Umbilical cord (tissue), 1 donor: ENCODE measurements at regions not wholly inside any gene's neighbourhood (a gene's known extent, or its start where the extent isn't known, plus 50 kb on each side); places are given as distances from the start of the nearest gene placed in this dataset.

Source experiments
- DNase-seq: peaks from one replicate; pipeline ENCODE4 v3.0.0-alpha.2; 2015; ENCODE audit warnings: low spot score

DNA sequence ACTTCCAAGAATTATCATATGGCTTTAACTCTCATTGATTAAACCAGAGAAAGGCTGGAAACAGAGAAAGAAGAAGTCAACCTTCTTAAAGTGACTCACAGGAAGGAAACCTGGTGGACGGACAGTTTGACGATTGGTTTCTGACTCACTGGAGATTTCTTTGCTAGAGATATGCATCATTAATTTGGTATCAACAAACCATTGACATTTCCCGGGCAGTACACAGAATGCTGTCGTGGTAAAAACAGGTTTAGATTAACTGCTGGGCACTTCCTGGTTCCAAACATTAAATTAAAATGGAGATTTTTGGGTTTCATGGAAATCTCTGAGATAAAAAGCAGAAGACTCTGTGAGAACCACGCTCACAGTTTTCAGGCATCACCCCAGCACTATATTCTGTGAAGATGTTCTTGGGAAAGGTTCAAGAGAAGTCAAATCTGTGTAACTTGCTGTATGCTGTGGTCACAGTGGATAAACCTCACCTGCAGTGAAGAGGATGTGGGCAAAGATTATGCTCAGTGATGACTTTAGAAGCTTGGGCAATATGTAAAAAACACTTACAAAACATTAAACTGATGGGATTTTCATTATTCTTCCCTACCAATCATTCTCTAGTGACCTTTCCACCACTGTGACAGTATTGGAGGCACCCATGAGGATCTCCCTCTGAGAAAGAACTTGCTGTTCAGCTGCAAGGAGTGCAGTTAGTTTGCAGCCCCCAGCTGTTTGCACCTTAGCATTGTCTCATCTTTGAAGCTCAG, 61.1 kb upstream of the CD44 start:
- DNase-seq: no peak

- DNase-seq: no peak
Observed at GRCh38 chr11:35078470-35078735, 60.6 kb upstream of the CD44 start.

DNA sequence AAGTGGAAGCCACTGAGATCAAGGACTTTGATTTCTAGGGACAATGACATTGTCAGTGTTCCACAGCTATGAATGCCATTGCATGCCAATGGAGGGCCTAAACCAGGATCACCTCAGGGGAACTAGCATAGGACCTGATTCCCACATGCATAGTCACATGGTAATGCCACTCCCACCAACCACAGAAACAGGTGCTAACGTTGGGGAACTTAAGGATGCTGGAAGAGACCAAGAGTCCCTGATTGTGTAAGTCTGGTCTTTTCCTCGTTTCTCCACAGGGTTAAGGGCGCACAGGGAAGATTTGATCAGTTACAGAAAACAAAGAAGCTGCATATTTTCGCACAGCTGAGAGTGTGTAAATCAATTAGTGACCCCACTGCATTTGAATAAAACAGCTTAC, 59.4 kb upstream of the CD44 start:
- DNase-seq: no peak

DNA sequence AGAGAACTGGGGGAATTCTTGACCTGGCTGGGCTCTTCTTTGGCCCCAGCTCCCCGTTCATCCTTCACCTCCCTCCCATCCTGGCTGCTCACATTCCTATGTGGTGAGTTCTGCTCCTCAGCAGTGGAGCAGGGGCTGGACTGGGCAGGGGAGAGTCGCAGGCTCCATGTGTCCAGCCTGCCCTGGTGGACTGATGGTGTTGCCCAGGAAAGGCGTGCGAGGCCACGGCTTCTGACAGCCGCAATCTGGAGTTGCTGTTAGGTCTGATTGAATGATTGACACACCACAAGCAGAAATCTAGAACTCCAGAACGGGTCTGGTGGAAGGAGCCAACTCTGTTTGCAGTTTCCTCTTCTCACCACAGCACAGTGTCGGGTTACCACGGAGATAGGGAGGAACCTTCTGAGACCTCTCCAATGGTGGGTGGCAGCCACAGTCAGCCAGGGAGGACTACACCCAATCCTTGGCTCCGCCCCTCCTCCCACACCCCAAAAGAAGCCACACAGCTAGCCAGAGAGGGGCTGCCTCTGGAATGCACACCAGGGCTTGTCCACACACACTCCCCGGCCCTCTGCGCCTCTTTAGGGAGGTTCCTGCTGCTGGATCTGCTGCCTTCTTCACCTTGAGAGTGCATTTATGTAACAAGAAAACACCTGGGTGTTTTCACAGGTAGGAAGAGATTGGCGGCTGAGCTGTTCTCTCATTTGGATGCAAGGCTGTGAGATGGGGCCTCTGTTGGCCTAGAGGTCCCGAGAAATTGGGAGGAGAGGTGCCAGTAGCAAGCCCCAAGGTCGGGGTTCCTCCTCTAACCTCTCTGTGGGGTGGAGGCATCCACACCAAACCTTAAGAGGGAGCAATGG, 56.4 kb upstream of the CD44 start:
- peak; percentile 65 for DNase-seq

- DNase-seq: no peak
Observed at GRCh38 chr11:35083181-35083430, 55.9 kb upstream of the CD44 start.

DNA sequence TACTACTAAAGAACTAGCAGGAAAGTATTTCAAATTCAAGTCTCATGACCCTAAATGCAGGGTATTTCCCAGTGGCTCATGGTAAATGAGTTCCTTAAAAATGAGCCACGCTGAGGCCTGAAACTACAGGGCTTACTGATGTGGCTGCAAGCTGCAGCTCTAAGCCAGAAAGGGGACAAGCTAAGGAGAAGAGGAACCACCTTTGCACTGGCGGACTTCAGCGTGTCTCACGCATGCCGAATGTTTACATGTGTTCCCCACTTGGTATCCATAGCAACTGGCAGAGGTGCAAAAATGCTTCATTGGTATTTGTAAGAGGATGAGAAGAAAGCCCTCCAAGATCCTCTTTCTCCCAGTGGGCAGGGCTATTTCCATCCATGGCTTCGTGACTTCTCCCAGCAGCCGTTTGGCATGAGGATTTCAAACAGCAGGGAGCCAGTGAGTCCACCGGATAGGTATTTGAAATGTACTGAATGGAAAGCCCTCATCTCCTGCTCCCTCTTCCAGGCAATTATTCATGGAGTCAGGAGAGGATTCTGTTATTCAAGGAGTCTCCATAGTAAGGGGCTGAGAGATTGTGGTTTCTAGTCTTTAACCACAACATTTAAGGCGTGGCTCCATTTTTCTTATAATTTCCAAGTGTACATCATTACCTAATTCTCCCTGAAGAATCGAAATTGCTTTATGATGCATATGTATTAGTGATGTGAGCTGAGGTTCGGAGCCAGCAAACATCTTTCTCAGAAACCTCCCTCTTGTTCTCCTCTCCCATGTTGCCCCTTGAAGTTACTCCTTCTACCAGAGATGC, 55.3 kb upstream of the CD44 start:
- DNase-seq: peak; percentile 91

- DNase-seq: no peak
Observed at GRCh38 chr11:35084817-35085440, 54.0 kb upstream of the CD44 start.

- no peak for DNase-seq
Observed at GRCh38 chr11:35085531-35086165, 53.3 kb upstream of the CD44 start.

- DNase-seq: no peak
Observed at GRCh38 chr11:35087648-35088047, 51.3 kb upstream of the CD44 start.

DNA sequence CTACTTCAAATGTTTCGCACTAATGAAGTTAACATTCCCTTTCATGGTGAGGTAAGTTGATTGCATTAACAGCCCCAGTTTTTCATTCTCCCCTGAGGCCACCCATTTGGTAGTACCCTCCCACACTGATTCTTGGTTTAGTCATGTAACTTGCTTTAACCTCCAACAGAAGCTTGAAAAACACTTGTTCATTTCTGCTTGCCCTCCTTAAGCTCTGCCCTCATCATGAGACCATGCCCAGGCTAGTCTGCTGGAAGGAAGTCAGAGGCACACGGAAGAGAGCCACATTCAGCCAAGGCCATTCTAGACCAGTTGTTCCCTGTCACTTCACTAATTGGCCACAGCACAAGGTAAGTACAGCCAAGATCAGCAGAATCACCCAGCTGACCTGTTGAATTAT, 50.7 kb upstream of the CD44 start:
- no peak for DNase-seq

DNA sequence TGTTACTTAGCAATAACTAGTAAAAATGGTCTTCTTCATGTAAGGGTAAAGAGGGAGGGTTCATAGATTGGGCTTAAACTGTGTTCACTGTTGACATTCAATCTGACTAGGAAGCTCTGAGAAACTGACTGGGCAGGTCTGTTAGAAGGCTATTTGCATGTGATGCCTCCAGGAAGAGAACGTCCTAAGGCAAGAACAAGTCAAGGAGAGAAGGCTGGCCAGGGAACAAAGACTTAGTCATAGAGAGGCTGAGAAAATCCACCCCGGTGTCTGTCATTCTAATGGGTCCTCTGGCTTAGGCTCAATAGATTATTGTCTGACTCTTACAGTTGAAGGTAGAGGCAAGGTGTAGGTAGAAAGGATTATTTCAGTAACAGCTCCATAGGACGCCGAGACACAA, 50.3 kb upstream of the CD44 start:
- DNase-seq: no peak
